H7 (cell line): ENCODE measurements at regions not wholly inside any gene's neighbourhood (a gene's known extent, or its start where the extent isn't known, plus 50 kb on each side); places are given as distances from the start of the nearest gene placed in this dataset.
A peak's percentile ranks its signal among the peaks of the same experiment; 100 is the strongest.

Experiments
- DNase-seq: peaks from one replicate; pipeline ENCODE4 v3.0.0; 2012
- H3K27me3 ChIP-seq: 2 replicates; pipeline ENCODE4 v1.6.0; 2011; ENCODE audit warnings: mild to moderate bottlenecking, low read length; ENCODE audit not compliant: control insufficient read depth, insufficient read depth
- H3K36me3 ChIP-seq: replicated peaks from 2 replicates; pipeline ENCODE4 v1.5.1; 2011; ENCODE audit warnings: low read length; ENCODE audit not compliant: control insufficient read depth, insufficient read depth
- H3K4me3 ChIP-seq: 2 replicates; pipeline ENCODE4 v1.5.1; 2011; ENCODE audit warnings: low read depth, mild to moderate bottlenecking, control low read depth, low read length, moderate library complexity; ENCODE audit not compliant: insufficient read depth

- Histone ChIP-seq H3K4me3 (no peak overlapping the region), H3K27me3 (peaks cover 9% of the 10 kb centered on the region), H3K36me3 (no peaks in the 10 kb centered on the region)
- no peak for DNase-seq
These were observed 149.9 kb upstream of the ANKH start for GRCh38 chr5:15021266-15022046.

GRCh38 chr5:15020736-15021135, 149.2 kb upstream of the ANKH start:
- peak; percentile 22 for DNase-seq
- Histone ChIP-seq H3K27me3 (peaks cover 4% of the 10 kb centered on the region), H3K4me3 (no peak overlapping the region), H3K36me3 (no peaks in the 10 kb centered on the region)

DNA sequence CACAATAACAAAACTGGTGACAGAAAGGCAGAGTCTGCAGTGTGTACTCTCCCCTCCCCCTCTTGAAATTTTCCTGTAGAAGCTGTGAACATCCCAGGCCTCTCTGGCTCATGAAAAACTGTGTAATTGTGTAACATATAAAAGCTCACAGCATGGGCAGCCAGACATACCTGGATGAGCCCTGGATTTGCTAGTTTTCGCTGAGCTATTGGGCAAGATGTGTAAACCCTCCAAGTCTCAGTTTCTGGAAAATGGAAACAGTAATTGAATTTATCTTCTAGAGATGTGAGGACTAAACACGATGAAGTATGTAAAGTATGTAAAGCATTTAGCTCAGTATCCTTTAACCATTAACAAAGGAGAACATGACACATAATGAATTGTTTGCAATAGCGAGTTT, 143.2 kb upstream of the ANKH start:
- no peak for DNase-seq
- Histone ChIP-seq H3K27me3 (no peaks in the 10 kb centered on the region), H3K36me3 (no peaks in the 10 kb centered on the region), H3K4me3 (no peak overlapping the region)

- peak; percentile 54 for DNase-seq
- no peak overlapping the region for H3K4me3 ChIP-seq
- no peaks in the 10 kb centered on the region for H3K27me3 ChIP-seq
- no peaks in the 10 kb centered on the region for H3K36me3 ChIP-seq
These were observed 142.3 kb upstream of the ANKH start for GRCh38 chr5:15013654-15014463.

DNA sequence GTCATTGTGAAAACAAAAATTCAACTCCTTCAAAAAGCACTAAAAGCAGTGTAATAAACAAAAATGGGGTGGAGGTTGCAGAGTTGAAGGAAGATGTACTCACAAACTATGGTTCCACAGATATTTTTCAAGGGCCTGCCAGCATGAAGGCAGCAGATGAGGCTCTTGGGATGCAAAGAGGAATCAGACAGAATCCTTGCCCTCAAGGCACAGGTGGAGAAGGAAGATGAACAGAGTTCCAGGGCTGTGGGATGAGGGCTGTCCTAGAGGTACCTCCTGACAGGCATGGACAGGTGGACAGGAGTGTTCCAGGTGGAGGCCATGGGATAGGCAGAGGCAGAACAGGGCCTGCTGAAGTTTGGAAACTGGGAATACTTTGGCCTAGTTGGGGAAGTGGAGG, 140.5 kb upstream of the ANKH start:
- no peaks in the 10 kb centered on the region for H3K36me3 ChIP-seq
- no peak overlapping the region for H3K4me3 ChIP-seq
- DNase-seq = no peak
- H3K27me3 ChIP-seq = no peaks in the 10 kb centered on the region

- no peaks in the 10 kb centered on the region for H3K36me3 ChIP-seq
- no peaks in the 10 kb centered on the region for H3K27me3 ChIP-seq
- no peak for DNase-seq
- H3K4me3 ChIP-seq = no peak overlapping the region
These were observed 139.4 kb upstream of the ANKH start for GRCh38 chr5:15010936-15011335.

GRCh38 chr5:15009420-15009819, 137.8 kb upstream of the ANKH start:
- no peak for DNase-seq
- H3K27me3 ChIP-seq = no peaks in the 10 kb centered on the region
- no peaks in the 10 kb centered on the region for H3K36me3 ChIP-seq
- no peak overlapping the region for H3K4me3 ChIP-seq

- DNase-seq = no peak
These were observed 137.3 kb upstream of the ANKH start for GRCh38 chr5:15008921-15009320.

GRCh38 chr5:15008476-15008875, 136.9 kb upstream of the ANKH start:
- Histone ChIP-seq H3K4me3 (no peak overlapping the region), H3K36me3 (no peaks in the 10 kb centered on the region)
- DNase-seq = peak; percentile 38

More at GRCh38 chr5:15008921-15009320, 137.3 kb upstream of the ANKH start:
- Histone ChIP-seq H3K27me3 (no peaks in the 10 kb centered on the region), H3K36me3 (no peaks in the 10 kb centered on the region), H3K4me3 (no peak overlapping the region)

DNA sequence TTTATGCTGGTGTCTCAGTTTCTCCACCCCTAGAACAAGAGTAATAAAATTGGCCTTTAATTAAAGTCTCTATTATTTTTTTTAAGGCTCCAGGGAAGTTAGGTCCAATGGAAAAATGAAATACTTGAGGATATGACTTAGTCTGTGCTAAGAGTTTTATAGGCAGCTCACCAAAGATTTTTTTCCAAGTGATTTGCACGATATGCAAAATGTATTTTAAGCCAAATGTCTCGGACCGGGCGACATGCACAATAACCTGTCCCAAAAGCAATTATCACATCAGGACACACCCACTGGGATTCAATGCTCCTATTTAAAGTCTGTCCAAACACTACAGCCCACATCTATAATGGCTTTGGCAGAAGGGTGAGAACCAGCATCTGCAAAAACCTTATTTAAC, 136.1 kb upstream of the ANKH start:
- Histone ChIP-seq H3K36me3 (no peaks in the 10 kb centered on the region), H3K27me3 (no peaks in the 10 kb centered on the region), H3K4me3 (no peak overlapping the region)
- no peak for DNase-seq

More at GRCh38 chr5:15008476-15008875, 136.9 kb upstream of the ANKH start:
- no peaks in the 10 kb centered on the region for H3K27me3 ChIP-seq

DNA sequence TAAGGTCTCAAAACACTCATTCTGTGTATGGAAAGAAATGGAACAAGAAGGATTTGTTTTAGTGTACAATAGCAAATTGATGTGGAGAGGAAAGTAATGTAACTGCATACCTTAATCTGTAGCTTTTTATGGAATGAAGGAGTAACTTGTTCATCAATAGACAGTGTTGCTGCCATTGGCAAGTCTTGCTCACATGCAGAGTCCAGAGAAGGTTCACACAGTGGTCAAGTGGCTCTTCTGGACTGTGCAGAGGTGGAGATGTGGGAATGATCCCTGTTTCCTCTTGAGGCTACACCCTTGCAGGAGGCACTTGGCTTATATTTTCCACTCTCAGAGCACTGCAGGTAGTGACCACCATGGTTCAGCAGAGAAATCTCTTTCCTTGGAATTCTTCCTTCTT, 132.9 kb upstream of the ANKH start:
- no peak for DNase-seq
- no peaks in the 10 kb centered on the region for H3K27me3 ChIP-seq
- no peaks in the 10 kb centered on the region for H3K36me3 ChIP-seq
- no peak overlapping the region for H3K4me3 ChIP-seq

DNA sequence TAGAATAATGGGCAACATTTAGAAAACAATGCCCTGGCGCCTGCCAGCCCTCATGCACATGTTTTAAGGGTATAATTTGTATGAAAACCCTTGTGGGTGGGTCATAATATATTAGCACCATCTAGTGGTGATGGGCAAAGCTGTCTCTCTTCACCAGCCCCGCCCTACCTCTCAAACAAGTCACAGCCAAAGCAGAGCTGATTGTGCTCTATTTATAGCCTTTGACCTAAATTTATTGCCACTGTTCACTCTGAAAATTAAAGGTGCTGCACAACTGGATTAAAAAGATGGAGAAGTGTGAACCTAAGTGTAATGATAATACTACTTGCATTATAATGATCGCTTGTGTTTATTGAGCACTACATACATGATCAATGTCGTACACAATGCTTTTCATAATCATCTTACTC, 131.9 kb upstream of the ANKH start:
- H3K27me3 ChIP-seq = no peaks in the 10 kb centered on the region
- peak; percentile 74 for DNase-seq

DNA sequence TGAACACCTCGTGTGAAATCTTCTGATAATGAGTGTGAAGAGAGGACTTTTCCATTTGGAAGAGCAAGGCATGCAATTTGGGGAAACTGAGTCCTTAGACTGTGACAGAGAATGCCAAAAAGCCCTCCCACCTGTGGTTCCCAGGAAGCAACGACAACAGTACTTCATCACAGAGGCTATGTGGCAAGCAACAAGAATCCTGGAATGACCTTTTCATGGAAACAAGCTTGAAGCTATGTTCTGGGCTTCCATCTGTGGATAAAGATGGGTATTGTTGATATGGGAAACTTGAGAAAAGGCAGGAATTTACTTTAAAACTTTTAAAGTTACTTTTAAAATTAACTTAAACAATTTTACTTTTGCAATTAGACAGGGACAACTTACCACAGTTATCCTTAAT, 131.2 kb upstream of the ANKH start:
- H3K27me3 ChIP-seq = no peaks in the 10 kb centered on the region
- DNase-seq = no peak
- H3K36me3 ChIP-seq = no peaks in the 10 kb centered on the region
- no peak overlapping the region for H3K4me3 ChIP-seq

More for the DNA sequence above, 131.9 kb upstream of the ANKH start:
- Histone ChIP-seq H3K36me3 (no peaks in the 10 kb centered on the region), H3K4me3 (no peak overlapping the region)

GRCh38 chr5:15002173-15002572, 130.6 kb upstream of the ANKH start:
- Histone ChIP-seq H3K36me3 (no peaks in the 10 kb centered on the region), H3K4me3 (no peak overlapping the region), H3K27me3 (no peaks in the 10 kb centered on the region)
- no peak for DNase-seq

DNA sequence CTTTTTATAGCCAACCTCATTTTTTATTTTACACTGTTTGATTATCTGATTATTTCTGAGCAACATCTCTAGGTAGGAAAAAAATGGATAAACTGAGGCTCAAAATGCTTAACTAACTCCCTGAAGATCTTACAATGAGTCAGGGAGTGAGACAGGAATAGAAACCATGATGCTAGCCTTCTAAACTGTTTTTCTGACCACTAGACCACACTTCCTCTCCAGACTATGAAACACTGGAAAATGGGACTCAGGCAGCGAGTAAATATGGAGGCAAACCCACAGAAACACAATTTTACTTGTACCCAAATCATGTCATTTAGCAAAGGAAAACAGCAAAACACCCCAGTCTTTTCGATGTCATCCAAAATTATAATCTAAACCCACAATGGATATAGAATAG, 129.9 kb upstream of the ANKH start:
- Histone ChIP-seq H3K36me3 (no peaks in the 10 kb centered on the region), H3K4me3 (no peak overlapping the region), H3K27me3 (no peaks in the 10 kb centered on the region)
- DNase-seq = no peak
